ENCODE measurements at regions not wholly inside any gene's neighbourhood (a gene's known extent, or its start where the extent isn't known, plus 50 kb on each side); places are given as distances from the start of the nearest gene placed in this dataset.

DNA sequence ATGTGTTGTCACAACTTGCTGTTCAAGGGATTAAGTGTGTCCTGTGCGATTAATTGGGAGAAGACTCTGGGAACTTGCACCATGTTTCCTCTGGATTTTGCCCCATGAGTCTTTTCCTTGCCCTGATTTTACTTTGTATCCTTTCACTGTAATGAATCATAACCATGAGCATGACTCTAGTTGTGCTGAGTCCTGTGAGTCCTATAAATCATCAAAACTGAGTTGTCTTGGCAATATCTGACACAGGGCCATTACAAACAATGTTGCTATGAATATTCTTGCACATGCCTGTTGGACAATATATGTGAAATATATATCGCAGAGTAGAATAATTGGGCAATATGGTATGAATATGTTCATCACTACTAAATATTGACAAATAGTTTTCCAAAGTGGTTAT is 56.5 kb upstream of the COL5A2 start:
- TF ChIP-seq, protein P1, sequence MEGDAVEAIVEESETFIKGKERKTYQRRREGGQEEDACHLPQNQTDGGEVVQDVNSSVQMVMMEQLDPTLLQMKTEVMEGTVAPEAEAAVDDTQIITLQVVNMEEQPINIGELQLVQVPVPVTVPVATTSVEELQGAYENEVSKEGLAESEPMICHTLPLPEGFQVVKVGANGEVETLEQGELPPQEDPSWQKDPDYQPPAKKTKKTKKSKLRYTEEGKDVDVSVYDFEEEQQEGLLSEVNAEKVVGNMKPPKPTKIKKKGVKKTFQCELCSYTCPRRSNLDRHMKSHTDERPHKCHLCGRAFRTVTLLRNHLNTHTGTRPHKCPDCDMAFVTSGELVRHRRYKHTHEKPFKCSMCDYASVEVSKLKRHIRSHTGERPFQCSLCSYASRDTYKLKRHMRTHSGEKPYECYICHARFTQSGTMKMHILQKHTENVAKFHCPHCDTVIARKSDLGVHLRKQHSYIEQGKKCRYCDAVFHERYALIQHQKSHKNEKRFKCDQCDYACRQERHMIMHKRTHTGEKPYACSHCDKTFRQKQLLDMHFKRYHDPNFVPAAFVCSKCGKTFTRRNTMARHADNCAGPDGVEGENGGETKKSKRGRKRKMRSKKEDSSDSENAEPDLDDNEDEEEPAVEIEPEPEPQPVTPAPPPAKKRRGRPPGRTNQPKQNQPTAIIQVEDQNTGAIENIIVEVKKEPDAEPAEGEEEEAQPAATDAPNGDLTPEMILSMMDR (IDR thresholded peaks at IDR 0.05; ENCODE audit: low read depth, low read length, poor library complexity, severe bottlenecking), result no peak
- TF ChIP-seq EZH2phosphoT487 (IDR thresholded peaks at IDR 0.05; ENCODE audit: borderline replicate concordance, low read length), result no peak

Data from DOHH2 (cell line).